HG03469 (cell line): ENCODE measurements at regions not wholly inside any gene's neighbourhood (a gene's known extent, or its start where the extent isn't known, plus 50 kb on each side); places are given as distances from the start of the nearest gene placed in this dataset.

Experiments used
- ATAC-seq: cut with Tn5 transposase; IDR thresholded peaks from one replicate; pipeline ENCODE4 v1.9.1; 2021; ENCODE audit warnings: mild to moderate bottlenecking, moderate library complexity, moderate number of reproducible peaks; ENCODE audit not compliant: unreplicated experiment

DNA sequence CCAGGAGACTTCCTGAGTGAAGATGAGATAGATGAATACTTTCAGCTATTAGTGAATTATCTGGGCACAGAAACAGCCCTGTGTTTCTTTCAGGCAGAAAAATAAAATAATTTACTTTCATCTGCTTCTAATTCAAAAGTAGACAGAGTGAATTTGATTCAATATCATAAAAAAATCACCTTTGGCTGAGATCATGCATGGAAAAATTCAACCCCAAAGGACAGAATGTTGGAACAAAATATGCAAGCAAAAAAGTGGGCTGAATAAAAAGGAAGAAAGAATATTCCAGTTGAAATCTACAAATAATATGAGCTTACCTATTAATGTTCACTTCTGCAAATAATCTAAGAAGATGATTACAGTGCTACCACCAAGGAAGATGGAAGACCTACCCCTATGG lies 546.9 kb downstream of the TFAP2B start:
- no peak for ATAC-seq

DNA sequence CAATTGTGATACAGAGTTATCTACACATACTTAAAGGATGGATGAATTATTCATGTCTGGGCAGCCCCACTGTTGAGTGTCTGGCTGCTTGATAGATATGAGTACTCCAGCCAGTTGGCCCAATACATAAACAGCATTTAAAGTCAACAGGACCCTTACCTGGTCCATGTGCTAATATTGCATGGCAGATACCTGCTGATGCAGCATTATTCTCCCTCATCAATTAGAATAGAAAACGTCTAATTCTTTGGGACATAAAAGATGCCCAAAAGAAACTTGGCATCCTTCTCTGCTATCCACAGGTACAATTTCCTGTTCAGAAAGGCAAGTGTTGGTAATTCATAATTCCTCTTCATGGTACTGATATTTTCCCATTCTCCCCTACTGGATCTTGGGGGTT lies 550.8 kb downstream of the TFAP2B start:
- ATAC-seq: no peak

DNA sequence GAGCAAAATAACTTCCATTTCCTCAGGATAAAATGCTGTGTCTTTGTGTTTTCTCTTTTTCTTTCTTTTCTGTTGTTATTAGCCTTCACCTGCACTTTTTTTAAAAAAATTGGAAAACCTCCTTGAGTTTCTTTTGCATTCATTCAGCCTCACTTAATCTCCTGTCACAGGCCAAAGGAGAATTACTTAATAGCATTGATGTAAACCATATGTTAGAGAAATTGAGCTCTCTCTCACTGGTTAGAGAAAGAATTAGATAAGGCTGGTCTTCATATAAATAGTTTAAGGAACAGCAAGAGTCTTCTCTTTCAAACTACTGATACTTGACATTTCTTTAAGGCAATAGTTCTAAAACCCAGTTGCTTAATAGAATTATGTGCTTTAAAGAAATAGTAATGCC lies 564.2 kb downstream of the TFAP2B start:
- no peak for ATAC-seq

DNA sequence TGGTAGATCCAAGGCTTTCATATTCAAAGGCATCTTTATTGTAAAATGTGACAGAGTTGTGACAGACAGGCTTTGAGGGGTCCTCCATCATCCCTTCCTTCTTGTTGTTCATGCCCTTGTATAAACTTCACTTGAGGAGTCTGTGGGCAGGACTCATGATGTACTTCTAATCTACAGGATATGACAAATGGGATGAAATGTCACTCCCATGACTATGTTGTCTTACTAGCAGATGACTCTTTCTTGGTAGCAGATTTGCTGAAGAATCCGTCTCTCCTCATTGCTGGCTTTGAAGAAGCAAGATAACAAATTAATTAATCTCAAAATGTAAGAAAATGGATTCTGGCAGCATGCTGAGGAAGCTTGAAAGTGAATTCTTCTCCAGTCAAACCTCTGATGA lies 566.1 kb downstream of the TFAP2B start:
- ATAC-seq: no peak

DNA sequence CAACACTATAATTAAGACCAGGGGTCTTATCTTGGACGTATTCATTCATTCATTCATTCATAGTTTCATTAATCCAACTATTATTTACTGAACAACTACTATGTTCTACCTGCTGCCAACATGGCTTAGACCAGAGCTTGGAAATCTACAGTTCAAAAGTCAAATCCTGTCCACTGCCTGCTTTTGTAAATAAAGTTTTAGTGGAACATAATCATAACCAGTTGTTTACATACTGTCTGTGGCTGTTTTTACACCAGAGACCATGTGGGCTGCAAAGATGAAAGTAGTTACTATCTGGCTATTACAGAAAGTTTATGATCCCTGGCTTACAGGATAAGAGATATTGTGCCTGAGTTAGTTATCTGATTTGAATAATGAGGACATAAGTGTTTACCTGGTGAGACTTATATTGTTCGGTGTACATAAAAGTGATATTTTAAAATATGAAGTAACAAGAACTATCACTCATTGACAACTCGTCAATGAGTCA lies 567.7 kb downstream of the TFAP2B start:
- no peak for ATAC-seq

DNA sequence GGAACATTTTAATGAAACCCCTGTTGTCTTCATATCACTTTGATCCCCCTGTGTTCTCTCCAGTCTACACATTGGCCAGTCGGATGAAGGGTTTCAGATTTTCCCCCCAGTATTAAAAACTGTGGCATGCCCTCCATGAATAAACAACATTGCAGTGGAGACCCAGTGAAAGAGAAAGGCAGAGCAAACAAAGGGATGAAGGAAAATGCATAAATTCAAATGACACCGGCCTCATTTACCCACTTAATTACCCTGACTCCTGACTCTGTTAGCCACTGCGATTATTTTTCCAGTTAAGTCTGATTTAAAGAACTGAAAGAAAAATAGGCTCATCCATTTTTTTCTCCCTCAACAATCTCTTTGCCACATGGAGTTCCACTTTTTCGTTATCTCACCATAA lies 569.2 kb downstream of the TFAP2B start:
- ATAC-seq: no peak

DNA sequence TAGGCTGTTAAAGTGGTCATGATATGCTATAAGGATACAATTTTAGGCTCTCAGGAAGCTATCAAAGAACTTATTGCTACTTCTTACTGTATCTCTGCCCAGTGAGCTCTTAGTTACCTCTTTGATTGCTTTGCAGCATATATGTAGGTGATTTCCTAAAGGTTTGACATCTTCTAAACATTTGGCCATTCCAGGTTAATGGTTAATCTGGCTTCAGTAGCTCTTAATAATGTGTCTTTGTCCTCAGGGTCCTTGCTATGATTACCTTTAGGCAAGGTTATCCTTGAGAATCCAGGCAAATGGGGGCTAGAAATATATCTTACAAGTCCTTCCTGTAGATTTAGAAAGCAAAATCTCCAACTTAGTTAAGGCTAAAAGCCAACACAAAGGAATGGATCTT lies 575.4 kb downstream of the TFAP2B start:
- ATAC-seq: no peak

DNA sequence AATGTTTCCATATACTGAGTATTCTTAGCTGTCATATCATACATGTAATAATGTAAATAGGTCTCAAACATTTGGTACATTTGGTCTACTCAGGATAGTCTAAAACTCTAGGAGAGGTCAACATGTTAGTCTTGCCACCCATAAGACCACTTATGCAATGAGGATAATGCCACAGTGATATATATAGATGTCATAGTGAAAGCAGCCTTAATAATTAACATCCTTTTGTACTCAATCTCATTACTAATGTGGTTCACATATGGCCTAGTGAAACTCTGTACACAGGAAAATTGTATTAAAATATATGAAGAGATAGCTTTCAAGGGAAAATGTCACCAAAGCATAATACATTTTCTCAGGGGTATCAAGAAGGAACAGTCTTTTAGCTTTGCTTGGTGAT lies 577.9 kb downstream of the TFAP2B start:
- ATAC-seq: peak; percentile 62

DNA sequence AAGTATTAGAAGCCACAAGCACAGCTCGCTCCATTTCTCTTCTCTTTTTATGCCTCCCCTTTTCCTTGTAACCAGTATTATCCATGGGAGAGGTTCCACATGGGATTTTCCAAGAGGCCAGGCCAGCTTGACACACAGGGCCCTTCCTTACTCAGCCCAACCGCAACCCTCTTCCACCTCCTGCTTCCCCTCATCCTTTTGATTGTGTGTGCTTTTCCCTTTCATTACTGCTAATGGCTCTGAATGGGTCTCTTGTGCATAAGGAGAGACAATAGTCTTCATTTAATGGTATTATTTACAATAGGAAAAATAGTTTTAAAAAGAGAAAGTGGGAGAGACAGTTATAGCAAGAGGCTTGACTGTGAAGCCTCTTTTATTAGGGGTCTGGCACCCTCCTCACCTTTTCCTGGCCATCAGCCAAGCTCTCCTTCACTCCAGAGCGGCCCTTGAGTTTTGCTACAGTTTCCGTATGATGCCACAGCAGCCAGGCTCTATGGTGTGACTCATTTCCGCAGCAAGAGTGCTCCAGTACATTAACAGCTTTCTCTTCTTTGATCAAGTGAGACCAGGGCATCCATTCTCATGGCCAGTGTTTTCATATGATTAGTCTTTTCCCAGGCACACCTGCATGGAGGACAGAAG lies 579.5 kb downstream of the TFAP2B start:
- ATAC-seq: no peak

DNA sequence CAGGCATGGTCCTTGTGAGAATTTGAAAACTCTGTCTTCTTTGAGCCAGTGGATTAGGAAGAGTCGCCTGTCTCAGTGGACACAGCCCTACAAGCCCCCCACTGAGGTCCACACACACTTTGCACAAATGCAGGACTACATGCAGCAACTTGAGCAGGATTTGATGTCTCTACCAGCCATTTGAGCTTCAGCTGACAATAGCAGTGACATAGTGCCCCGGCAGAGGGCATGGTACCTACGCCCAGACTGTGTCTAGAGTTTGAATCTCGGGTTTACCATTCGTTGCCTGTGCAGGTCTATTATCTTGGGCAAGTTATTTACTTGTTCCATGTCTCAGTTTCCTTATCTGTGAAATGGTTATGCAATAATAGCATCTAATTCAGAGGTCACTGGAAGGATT lies 580.1 kb downstream of the TFAP2B start:
- no peak for ATAC-seq

DNA sequence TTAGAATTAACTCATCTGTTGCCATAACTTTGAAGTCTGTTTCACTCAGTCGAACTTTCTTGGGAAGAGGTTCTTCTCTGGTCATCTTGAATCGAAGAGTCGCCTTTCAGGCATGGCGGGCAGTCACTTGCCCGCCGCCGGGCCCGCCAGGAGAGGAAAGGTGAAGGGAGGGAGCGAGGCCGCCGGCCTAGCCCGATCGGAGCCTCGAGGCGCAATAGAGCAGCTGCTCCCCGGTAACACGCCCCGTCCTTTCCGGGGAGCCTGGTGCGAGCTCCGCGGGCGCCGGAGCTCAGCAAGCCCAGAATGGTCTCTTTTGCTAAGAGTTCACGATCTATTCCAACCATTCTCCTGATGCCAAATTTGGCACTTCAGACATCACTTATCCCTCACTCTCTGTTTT lies 591.8 kb downstream of the TFAP2B start:
- ATAC-seq: no peak

DNA sequence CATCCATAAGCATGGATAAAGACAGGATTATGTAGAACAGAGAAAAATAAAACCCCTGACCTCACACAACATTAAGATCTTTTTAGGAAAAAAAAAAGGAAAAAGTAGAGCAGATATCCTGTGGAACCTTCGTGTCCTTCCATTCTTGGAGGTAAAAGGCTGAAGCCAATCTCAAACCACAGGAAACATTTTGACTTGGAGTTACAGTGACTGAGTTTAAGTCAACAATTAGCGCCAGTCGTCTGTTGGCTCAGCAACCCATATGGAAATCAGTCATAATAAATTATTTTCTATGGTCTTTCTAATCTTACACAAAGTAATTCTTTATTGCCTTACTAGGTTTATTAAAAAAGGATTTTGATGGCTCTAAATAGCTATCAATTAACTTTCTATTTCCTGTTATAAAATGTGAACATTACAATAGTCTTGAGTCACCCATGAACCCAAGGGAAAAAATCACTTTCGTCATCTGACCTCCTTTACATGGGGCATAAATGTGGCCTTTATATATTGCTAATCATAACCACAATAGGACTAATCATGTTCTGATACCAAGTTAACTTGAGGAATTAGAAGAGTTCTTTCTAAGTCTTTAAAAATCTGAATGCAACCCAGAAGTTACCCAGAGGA lies 592.9 kb downstream of the TFAP2B start:
- no peak for ATAC-seq

DNA sequence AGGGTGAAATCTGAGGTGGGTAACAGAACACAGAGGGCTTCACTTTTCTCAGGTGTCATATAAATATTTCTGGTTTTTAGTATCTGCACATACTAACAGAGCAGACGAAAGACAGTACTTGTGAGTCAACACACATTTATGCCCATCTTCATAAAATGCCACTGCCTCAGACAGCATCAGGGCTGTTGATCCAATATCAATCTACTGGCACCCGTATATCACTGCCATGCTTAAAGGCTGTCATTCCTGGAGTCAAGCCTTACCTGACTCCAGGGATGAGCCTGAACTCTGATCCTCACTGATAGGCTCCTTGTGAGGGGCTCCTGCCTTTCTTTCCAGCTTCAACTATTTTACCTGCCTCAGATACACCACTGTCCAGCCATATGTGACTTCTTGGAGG lies 595.7 kb downstream of the TFAP2B start:
- ATAC-seq: no peak

DNA sequence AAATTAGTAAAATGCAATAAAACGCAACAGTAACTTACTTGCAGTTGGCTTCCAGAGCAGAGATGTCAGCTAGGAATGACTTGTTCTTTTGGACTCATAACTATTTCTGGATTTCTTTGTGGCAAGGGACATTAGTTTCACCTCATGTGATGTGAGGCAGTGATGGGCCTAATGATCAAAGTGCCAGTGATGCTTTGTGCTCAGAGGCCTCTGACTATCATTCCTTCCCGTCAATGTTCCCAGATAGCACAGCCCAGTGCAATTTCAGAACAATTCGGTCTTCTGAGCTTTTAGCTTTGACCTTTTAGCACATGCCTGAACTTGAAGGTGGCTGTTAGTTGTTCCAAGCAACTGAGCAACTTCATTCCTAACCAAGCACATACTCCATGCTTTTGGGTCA lies 596.8 kb downstream of the TFAP2B start:
- no peak for ATAC-seq

DNA sequence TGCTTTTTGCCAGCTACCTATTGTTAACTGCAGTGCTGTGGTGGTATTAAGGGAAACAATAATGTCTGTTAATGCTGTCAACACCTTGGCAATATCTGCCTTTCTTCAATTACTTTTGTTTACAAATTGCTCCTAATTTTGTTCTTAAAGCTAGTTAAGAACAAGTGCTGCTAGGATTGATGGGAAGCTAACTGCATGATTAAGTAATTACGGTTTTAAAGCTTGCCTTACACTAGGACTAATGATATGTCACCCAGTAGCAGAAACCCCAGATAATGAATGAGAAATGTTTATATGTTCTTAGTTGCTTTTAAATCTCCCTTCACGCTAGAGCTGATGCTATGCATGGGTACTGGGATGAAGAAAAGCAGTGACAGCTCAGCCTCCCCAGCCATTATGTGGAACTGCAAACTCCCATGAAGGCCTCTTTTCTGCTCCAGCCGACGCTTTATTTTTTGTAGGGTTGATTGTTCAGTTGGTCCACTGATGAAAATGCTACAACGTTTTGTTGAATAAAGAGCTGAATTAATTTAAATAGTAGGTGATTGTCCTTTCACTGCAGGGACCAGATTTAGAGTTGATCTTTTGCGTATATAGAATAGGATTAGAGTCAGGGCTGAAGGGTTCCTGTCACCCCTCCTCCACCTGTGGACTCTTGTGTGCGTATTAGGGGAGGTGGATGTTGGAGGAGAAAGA lies 610.5 kb downstream of the TFAP2B start:
- no peak for ATAC-seq

DNA sequence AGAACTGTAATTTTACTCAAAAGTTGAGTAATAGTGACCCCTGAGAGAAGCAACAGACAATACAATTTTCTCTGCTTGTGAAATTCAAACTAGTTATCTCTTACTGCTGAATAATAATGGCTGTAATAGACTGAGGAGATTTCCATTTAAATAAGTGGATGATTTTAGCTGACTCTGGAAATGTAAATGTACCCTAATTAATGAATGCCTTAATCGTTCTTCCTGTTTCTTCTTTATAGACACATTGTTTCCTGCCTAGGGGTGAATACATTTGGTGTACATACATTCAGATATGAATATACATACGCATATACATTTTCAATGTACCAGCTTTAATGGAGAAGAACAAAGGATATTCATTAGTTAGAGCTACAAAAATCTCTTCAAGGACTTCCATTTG lies 611.9 kb downstream of the TFAP2B start:
- ATAC-seq: no peak

DNA sequence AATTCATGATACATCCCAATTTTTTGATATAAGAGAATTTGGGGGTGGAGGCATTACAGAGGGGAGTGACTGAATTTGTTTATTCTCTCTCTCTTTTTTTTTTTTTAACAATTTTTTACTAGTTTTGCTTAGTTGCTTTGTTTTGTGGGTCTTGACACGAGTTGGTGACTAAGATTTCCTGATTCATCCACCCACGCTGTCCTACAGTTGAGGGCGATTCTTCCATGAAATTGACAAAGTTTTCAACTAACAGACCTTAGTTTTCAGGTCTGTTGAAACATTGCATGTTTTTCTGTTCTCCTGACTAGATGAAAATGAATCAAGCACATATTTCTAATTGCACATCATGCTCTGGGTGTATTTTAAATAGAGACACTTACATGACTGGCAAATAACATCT lies 613.8 kb downstream of the TFAP2B start:
- ATAC-seq: no peak

DNA sequence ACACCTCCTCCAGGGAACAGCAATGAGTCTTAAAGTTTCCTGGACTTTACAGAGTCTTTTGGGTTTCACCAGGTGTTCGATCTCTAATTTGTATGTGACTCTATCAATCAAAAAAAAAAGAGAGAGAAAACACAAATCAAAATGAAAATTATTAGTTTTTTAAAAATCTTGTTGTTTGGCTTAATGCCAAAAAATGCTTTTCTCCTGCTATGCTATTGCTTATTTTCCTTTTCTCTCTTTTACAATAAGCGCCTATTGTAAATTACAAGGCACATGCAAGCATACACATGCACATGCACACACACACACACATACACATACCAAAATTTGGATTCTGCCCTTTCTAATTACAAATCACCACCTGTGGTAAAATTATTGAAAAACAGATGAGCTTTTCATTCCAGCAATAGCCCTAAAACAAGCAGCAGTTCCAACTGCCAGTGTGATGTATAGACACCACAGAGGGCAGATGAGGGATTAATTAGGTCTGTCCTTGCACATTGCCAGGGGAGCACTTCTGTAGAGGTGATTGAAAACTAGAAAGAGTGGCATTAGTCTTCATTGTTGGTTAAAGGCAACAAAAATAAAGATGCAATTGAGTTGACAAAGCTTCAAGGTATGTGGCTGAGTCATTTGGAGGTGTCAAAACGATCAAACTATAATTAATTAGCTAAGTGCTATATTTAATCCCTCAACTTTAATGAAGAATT lies 631.7 kb downstream of the TFAP2B start:
- no peak for ATAC-seq

DNA sequence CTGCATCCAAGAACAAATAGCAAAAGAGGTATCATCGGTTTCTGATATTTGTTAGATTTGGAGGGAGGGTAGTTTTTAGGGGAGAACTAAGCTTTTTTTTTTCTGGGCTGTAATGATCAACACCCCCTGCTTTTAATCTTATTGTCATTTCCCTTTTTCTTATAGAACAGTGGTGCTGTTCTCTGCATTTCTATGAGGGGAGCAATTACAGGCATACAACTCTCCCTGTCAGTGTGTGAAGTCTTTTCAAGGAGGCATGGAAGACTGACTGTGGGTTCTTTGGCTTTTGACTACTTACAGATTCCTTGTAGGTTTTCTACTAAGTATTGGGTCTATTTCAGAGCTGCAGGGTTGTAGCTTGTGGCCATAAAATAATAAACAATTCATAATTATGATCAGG lies 632.3 kb downstream of the TFAP2B start:
- no peak for ATAC-seq

DNA sequence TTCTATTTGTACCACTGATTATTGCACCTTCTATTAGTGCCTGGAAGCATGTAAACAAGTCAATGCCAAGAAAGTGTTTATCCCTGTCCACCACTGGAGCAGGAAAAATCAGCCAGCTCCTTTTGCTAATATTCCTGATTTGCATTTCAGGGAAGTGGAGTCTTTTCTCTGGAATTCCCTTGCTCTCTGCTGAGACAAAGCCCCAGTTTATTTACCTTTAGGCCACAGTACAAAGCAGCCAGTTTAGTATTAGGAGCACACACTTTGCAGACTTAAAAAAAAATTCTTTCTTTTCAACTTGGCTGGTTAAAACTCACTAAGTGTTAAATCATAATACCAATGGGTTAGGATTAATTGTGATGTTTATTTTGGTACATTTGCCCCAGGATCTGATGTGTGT lies 631.1 kb downstream of the PKHD1 start:
- no peak for ATAC-seq

DNA sequence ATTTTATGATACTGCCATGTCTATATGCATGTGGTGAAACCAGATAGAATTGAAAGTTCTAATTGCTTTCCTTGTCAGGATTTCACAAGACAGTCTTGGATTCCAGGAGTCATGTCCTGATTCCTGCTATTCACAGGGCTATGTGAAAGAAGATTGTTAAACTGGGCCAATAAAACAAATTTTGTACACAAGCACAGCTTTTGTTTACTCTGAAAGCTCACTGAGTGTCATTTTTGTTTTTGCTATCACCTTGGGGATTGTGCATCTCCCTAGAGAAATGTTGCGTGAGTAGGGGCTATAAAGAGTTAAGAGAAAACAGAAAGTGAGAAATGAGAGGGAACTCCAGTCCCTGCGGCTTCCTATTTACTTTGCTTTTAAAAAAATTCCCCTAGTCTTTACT lies 627.5 kb downstream of the PKHD1 start:
- ATAC-seq: peak; percentile 95

DNA sequence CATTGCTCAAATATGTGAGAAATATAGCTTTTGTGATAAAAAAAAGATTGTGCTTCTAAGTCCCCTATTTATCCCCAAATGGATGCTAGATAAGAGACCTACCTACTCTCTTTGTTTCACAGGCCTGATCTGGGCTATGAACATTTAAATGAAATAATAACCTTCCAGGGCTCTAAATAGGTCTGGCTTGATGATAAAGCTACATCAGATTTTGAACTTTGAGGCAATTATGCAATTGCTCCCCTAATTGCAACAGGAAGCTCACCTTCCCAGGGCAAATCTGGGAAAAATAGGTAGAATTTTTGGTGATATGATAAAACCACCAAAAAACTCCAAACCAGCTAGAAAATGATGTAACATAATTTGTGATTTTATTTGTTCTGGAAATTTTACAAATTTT lies 624.5 kb downstream of the PKHD1 start:
- no peak for ATAC-seq
